Mesendoderm (in vitro differentiated cells): ENCODE measurements at regions not wholly inside any gene's neighbourhood (a gene's known extent, or its start where the extent isn't known, plus 50 kb on each side); places are given as distances from the start of the nearest gene placed in this dataset.

Experiments used
- DNase-seq: peaks from one replicate; pipeline ENCODE4 v3.0.0; 2013
- H2AK5ac ChIP-seq: 2 replicates; pipeline ENCODE4 v1.6.1; 2013; ENCODE audit warnings: low read length, inconsistent platforms
- H2BK120ac ChIP-seq: 2 replicates; pipeline ENCODE4 v1.6.1; 2013; ENCODE audit warnings: low read depth, mild to moderate bottlenecking, low read length, moderate library complexity, mixed read lengths
- H2BK15ac ChIP-seq: replicated peaks from 2 replicates; pipeline ENCODE4 v1.6.1; 2013; ENCODE audit warnings: low read depth, mild to moderate bottlenecking, moderate library complexity
- H2BK5ac ChIP-seq: 2 replicates; pipeline ENCODE4 v1.6.1; 2013; ENCODE audit warnings: low read length, inconsistent platforms
- H3K18ac ChIP-seq: 2 replicates; pipeline ENCODE4 v1.6.1; 2013; ENCODE audit warnings: mild to moderate bottlenecking, low read length, mixed read lengths
- H3K23ac ChIP-seq: one replicate; pipeline ENCODE4 v1.6.1; 2013; ENCODE audit warnings: low read length
- H3K27ac ChIP-seq: 2 replicates; pipeline ENCODE4 v1.5.1; 2013; ENCODE audit warnings: low read depth, mild to moderate bottlenecking, inconsistent platforms, low read length, moderate library complexity
- H3K27me3 ChIP-seq: 2 replicates; pipeline ENCODE4 v1.6.1; 2013; ENCODE audit warnings: low read length, control low read depth, mild to moderate bottlenecking, inconsistent platforms; ENCODE audit not compliant: insufficient read depth, poor library complexity
- H3K36me3 ChIP-seq: 2 replicates; pipeline ENCODE4 v1.6.1; 2013; ENCODE audit warnings: low read length, inconsistent platforms; ENCODE audit not compliant: control insufficient read depth, insufficient read depth
- H3K4ac ChIP-seq: one replicate; pipeline ENCODE4 v1.6.1; 2013; ENCODE audit warnings: low read depth, mild to moderate bottlenecking, low read length, moderate library complexity
- H3K4me1 ChIP-seq: 2 replicates; pipeline ENCODE4 v1.6.1; 2013; ENCODE audit warnings: low read depth, low read length, inconsistent platforms; ENCODE audit not compliant: control insufficient read depth
- H3K4me2 ChIP-seq: 2 replicates; pipeline ENCODE4 v1.6.1; 2013; ENCODE audit warnings: low read length
- H3K4me3 ChIP-seq: 2 replicates; pipeline ENCODE4 v1.5.1; 2013; ENCODE audit warnings: mild to moderate bottlenecking, low read length
- H3K56ac ChIP-seq: one replicate; pipeline ENCODE4 v1.6.1; 2013; ENCODE audit warnings: low read length
- H3K79me1 ChIP-seq: 2 replicates; pipeline ENCODE4 v1.6.1; 2013; ENCODE audit warnings: low read length, inconsistent platforms
- H3K79me2 ChIP-seq: 2 replicates; pipeline ENCODE4 v1.6.1; 2013; ENCODE audit warnings: mild to moderate bottlenecking, low read length; ENCODE audit not compliant: control insufficient read depth, insufficient read depth
- H3K9ac ChIP-seq: 2 replicates; pipeline ENCODE4 v1.6.1; 2013; ENCODE audit warnings: low read length, inconsistent platforms
- H4K5ac ChIP-seq: one replicate; pipeline ENCODE4 v1.6.1; 2013; ENCODE audit warnings: low read length
- H4K8ac ChIP-seq: one replicate; pipeline ENCODE4 v1.6.1; 2013; ENCODE audit warnings: low read depth, mild to moderate bottlenecking, control low read depth, low read length, moderate library complexity
- WGBS: extraction: QIAGEN DNeasy Blood & Tissue Kit; methylation state at CpG from one replicate; pipeline ENCODE4 v1.1.7; 2013; ENCODE audit warnings: low lambda C conversion rate, missing lambda C conversion rate; ENCODE audit not compliant: insufficient coverage; ENCODE audit errors: extremely low coverage; 5-methylcytosine and 5-hydroxymethylcytosine counted together

- no peak overlapping the region for H3K4ac ChIP-seq
- WGBS = no CpG with 5 or more reads among the region's 5 CpGs
- no peak overlapping the region for H3K27ac ChIP-seq
- H3K4me1 ChIP-seq = no peaks in the 10 kb centered on the region
- no peak overlapping the region for H2BK120ac ChIP-seq
- H3K79me2 ChIP-seq = no peaks in the 10 kb centered on the region
- H3K23ac ChIP-seq = no peak overlapping the region
- no peak overlapping the region for H3K9ac ChIP-seq
- H4K8ac ChIP-seq = no peak overlapping the region
- H2BK5ac ChIP-seq = no peak overlapping the region
- no peaks in the 10 kb centered on the region for H3K36me3 ChIP-seq
- no peak overlapping the region for H2AK5ac ChIP-seq
- no peak for DNase-seq
- H3K18ac ChIP-seq = no peak overlapping the region
- H3K4me2 ChIP-seq = no peak overlapping the region
- H2BK15ac ChIP-seq = no peak overlapping the region
- no peaks in the 10 kb centered on the region for H3K27me3 ChIP-seq
- no peak overlapping the region for H4K5ac ChIP-seq
- no peak overlapping the region for H3K56ac ChIP-seq
- no peak overlapping the region for H3K4me3 ChIP-seq
- H3K79me1 ChIP-seq = no peaks in the 10 kb centered on the region
These were observed 133.5 kb upstream of the B3GAT1 start for GRCh38 chr11:134545521-134545920.

- WGBS = no CpG with 5 or more reads among the region's 14 CpGs
These were observed 132.2 kb upstream of the B3GAT1 start for GRCh38 chr11:134544095-134544815.

GRCh38 chr11:134543645-134544044 is 131.6 kb upstream of the B3GAT1 start:
- H4K8ac ChIP-seq = no peak overlapping the region
- DNase-seq = no peak
- H2AK5ac ChIP-seq = no peak overlapping the region
- no peak overlapping the region for H3K27ac ChIP-seq
- no peaks in the 10 kb centered on the region for H3K79me1 ChIP-seq
- H3K18ac ChIP-seq = no peak overlapping the region
- no peak overlapping the region for H3K9ac ChIP-seq
- H2BK120ac ChIP-seq = no peak overlapping the region
- no CpG with 5 or more reads among the region's 4 CpGs for WGBS
- no peak overlapping the region for H4K5ac ChIP-seq
- H3K23ac ChIP-seq = no peak overlapping the region
- H3K4me3 ChIP-seq = no peak overlapping the region
- no peak overlapping the region for H3K56ac ChIP-seq
- no peak overlapping the region for H3K4ac ChIP-seq
- H3K79me2 ChIP-seq = no peaks in the 10 kb centered on the region
- H3K27me3 ChIP-seq = no peaks in the 10 kb centered on the region
- H3K4me2 ChIP-seq = no peak overlapping the region
- H3K36me3 ChIP-seq = no peaks in the 10 kb centered on the region
- no peak overlapping the region for H2BK5ac ChIP-seq
- H2BK15ac ChIP-seq = no peak overlapping the region
- no peaks in the 10 kb centered on the region for H3K4me1 ChIP-seq

More at GRCh38 chr11:134544095-134544815, 132.2 kb upstream of the B3GAT1 start:
- H3K79me2 ChIP-seq = no peaks in the 10 kb centered on the region
- H3K9ac ChIP-seq = no peak overlapping the region
- no peak overlapping the region for H2BK15ac ChIP-seq
- H2BK5ac ChIP-seq = no peak overlapping the region
- H2BK120ac ChIP-seq = no peak overlapping the region
- H3K27me3 ChIP-seq = no peaks in the 10 kb centered on the region
- no peak overlapping the region for H3K23ac ChIP-seq
- no peak overlapping the region for H3K27ac ChIP-seq
- H3K56ac ChIP-seq = no peak overlapping the region
- H2AK5ac ChIP-seq = no peak overlapping the region
- H3K79me1 ChIP-seq = no peaks in the 10 kb centered on the region
- no peak overlapping the region for H3K4me3 ChIP-seq
- H4K5ac ChIP-seq = no peak overlapping the region
- no peaks in the 10 kb centered on the region for H3K4me1 ChIP-seq
- H3K4ac ChIP-seq = no peak overlapping the region
- no peak overlapping the region for H4K8ac ChIP-seq
- no peak overlapping the region for H3K4me2 ChIP-seq
- no peak overlapping the region for H3K18ac ChIP-seq
- DNase-seq = peak; percentile 29
- H3K36me3 ChIP-seq = no peaks in the 10 kb centered on the region

- Histone ChIP-seq H3K27me3 (no peaks in the 10 kb centered on the region), H3K4me3 (no peak overlapping the region), H2BK120ac (no peak overlapping the region), H4K5ac (no peak overlapping the region), H3K4me1 (no peaks in the 10 kb centered on the region), H2BK5ac (no peak overlapping the region), H3K79me1 (no peaks in the 10 kb centered on the region), H4K8ac (no peak overlapping the region), H3K4me2 (no peak overlapping the region), H2AK5ac (no peak overlapping the region), H3K4ac (no peak overlapping the region), H2BK15ac (no peak overlapping the region), H3K9ac (no peak overlapping the region), H3K27ac (no peak overlapping the region), H3K18ac (no peak overlapping the region), H3K36me3 (no peaks in the 10 kb centered on the region), H3K56ac (no peak overlapping the region), H3K79me2 (no peaks in the 10 kb centered on the region), H3K23ac (no peak overlapping the region)
- no CpG with 5 or more reads among the region's 4 CpGs for WGBS
- no peak for DNase-seq
These were observed 131.2 kb upstream of the B3GAT1 start for GRCh38 chr11:134543241-134543640.

DNA sequence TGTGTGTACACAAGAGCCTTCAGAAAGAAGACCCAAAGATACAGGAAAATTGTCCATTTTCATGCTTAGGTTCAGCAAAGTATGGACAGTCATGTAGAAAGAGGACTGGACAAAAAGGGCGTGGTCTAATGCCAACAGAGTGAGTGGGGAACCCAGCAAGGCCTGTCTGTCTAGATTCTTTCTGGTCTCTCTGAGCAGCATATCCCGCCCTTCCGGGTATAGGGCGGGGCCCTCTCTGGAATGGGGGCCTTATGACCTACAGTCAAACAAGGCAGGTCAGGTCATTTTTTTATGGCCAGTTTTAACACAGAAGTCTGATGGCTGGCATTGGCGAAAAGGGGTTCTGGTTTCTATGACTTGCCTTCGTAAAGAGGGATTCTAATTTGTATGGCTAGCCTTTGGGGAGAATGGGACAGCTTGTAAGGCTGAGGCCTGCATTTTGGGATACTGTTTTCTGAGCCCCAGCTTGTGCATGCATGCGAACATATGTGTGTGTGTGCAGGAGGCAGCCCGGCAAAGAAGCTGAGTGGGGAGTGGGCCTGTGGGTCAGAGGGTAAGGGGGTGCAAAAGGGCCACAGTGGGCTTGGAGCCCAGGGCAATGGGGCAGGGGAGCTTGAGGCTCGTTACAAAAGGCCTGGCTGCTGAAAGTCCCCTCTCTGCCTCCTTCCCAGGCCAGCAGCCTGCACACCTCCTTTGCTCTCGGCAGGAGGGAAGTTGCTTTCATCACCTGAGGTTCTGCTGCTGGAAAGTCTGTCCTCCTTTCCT is 130.5 kb upstream of the B3GAT1 start:
- Histone ChIP-seq H3K4me2 (no peak overlapping the region), H2AK5ac (no peak overlapping the region), H3K9ac (no peak overlapping the region), H3K27me3 (no peaks in the 10 kb centered on the region), H3K36me3 (no peaks in the 10 kb centered on the region), H2BK15ac (no peak overlapping the region), H3K4ac (no peak overlapping the region), H3K79me1 (no peaks in the 10 kb centered on the region), H2BK5ac (no peak overlapping the region), H4K8ac (no peak overlapping the region), H3K79me2 (no peaks in the 10 kb centered on the region), H3K27ac (no peak overlapping the region), H3K23ac (no peak overlapping the region), H3K18ac (no peak overlapping the region), H3K56ac (no peak overlapping the region), H4K5ac (no peak overlapping the region), H3K4me1 (no peaks in the 10 kb centered on the region), H2BK120ac (no peak overlapping the region), H3K4me3 (no peak overlapping the region)
- WGBS = no CpG with 5 or more reads among the region's 10 CpGs
- DNase-seq = no peak
